HCT116 (cell line): ENCODE measurements at regions not wholly inside any gene's neighbourhood (a gene's known extent, or its start where the extent isn't known, plus 50 kb on each side); places are given as distances from the start of the nearest gene placed in this dataset.
"Not testable (repeated sequence)": the region's sequence is repeated elsewhere in the genome, so short reads cannot be mapped to it uniquely, and the experiment has no call there.

Experiments used
- ATAC-seq: fragments of 200-7000 bp; cut with Tn5 transposase; 2 replicates; pipeline ENCODE4 v1.9.1; 2020; ENCODE audit warnings: mild to moderate bottlenecking, moderate library complexity
- BruUV-seq: library from RNA; stranded (reverse); fragments of 400-500 nt; replicated peaks from 2 replicates; lab custom pipeline; 2021; lab: Mats Ljungman, UMichigan
- CTCF ChIA-PET: fragments of 300-600 bp; sonication (Branson Sonifier 250); formaldehyde crosslinking; loops from one replicate; lab custom pipeline; 2021; ENCODE audit warnings: antibody characterized with exemption; lab: Charles Lee
- POLR2A ChIA-PET: fragments of 300-600, 350-600 bp; sonication (Branson Sonifier 250); formaldehyde crosslinking; loops from one replicate; lab custom pipeline; 2021; ENCODE audit warnings: antibody characterized with exemption; lab: Charles Lee
- RAD21 ChIA-PET, 2 experiments: fragments of 300-600 bp; sonication (Branson Sonifier 250); formaldehyde crosslinking; loops; one replicate each; lab custom pipeline; 2023; ENCODE audit warnings: low total read pairs in 2 of 2; ENCODE audit not compliant: uncharacterized antibody in 2 of 2, unreplicated experiment in 2 of 2, low non-redundant PET in 1 of 2; lab: Charles Lee
- DNase-seq: peaks from one replicate; pipeline ENCODE4 v3.0.0-alpha.2; 2010; ENCODE audit warnings: low read depth, low spot score
- H2AFZ ChIP-seq: fragments of 200-600 bp; shearing (Covaris generic), sonication (generic); 2 replicates; pipeline ENCODE4 v1.6.1; 2017; ENCODE audit warnings: low read depth, mixed run types, mixed read lengths, antibody characterized with exemption, low read length; ENCODE audit not compliant: poor library complexity, severe bottlenecking
- H3K27ac ChIP-seq: 2 replicates; pipeline ENCODE4 v1.5.1; 2012; ENCODE audit warnings: low read depth, low read length
- H3K27me3 ChIP-seq: fragments of 200-600 bp; sonication (generic); 2 replicates; pipeline ENCODE4 v1.6.1; 2016; ENCODE audit warnings: mixed run types, low read length, mixed read lengths; ENCODE audit not compliant: insufficient read depth
- H3K36me3 ChIP-seq, 2 experiments: fragments of 200-500 bp in 1 of 2; fragments of 200-600 bp in 1 of 2; sonication (Bioruptor generic) in 1 of 2; sonication (generic) in 1 of 2; 2 replicates each; pipeline versions ENCODE4 v1.5.1 to v1.6.1; 2014 to 2016; ENCODE audit warnings: low read length in 2 of 2, inconsistent platforms in 1 of 2, mixed read lengths in 1 of 2, mixed run types in 1 of 2; ENCODE audit not compliant: insufficient read depth in 2 of 2, control insufficient read depth in 1 of 2
- H3K4me1 ChIP-seq, 2 experiments: fragments of 200-600 bp in 1 of 2; sonication (generic) in 1 of 2; 2 replicates each; pipeline versions ENCODE4 v1.5.1 to v1.6.1; 2012 to 2017; ENCODE audit warnings: low read length in 2 of 2, inconsistent platforms in 1 of 2, mild to moderate bottlenecking in 1 of 2, mixed read lengths in 1 of 2, mixed run types in 1 of 2, moderate library complexity in 1 of 2; ENCODE audit not compliant: insufficient read depth in 2 of 2, control insufficient read depth in 1 of 2
- H3K4me2 ChIP-seq: fragments of 200-600 bp; sonication (generic); 2 replicates; pipeline ENCODE4 v1.6.1; 2017; ENCODE audit warnings: mixed run types, low read length, mixed read lengths
- H3K4me3 ChIP-seq, 2 experiments: fragments of 200-600 bp in 1 of 2; sonication (generic) in 1 of 2; replicated peaks in 1 of 2; 2 replicates each; pipeline ENCODE4 v1.5.1; 2011 to 2016; ENCODE audit warnings: low read length in 2 of 2, control low read depth in 1 of 2, low read depth in 1 of 2, mild to moderate bottlenecking in 1 of 2, mixed read lengths in 1 of 2, mixed run types in 1 of 2
- H3K79me2 ChIP-seq: fragments of 200-600 bp; sonication (generic); 2 replicates; pipeline ENCODE4 v1.6.1; 2017; ENCODE audit warnings: mild to moderate bottlenecking, mixed run types, low read length, moderate library complexity, mixed read lengths; ENCODE audit not compliant: insufficient read depth
- H3K9ac ChIP-seq: fragments of 200-600 bp; sonication (generic); 2 replicates; pipeline ENCODE4 v1.6.1; 2016; ENCODE audit warnings: low read length, mixed read lengths
- H3K9me2 ChIP-seq: fragments of 200-600 bp; sonication (generic), shearing (Covaris generic); 2 replicates; pipeline ENCODE4 v1.6.1; 2017; ENCODE audit warnings: mixed run types, mild to moderate bottlenecking, moderate library complexity; ENCODE audit not compliant: insufficient read depth
- H3K9me3 ChIP-seq, 2 experiments: fragments of 200-500 bp in 1 of 2; fragments of 200-600 bp in 1 of 2; sonication (Bioruptor generic) in 1 of 2; sonication (generic) in 1 of 2; 2 replicates each; pipeline ENCODE4 v1.6.1; 2014 to 2017; ENCODE audit warnings: low read length in 2 of 2, mixed read lengths in 2 of 2, inconsistent platforms in 1 of 2, low read depth in 1 of 2, mild to moderate bottlenecking in 1 of 2, mixed run types in 1 of 2, moderate library complexity in 1 of 2; ENCODE audit not compliant: control insufficient read depth in 1 of 2, insufficient read depth in 1 of 2
- H4K20me1 ChIP-seq: fragments of 200-600 bp; sonication (generic), shearing (Covaris generic); 2 replicates; pipeline ENCODE4 v1.6.1; 2017; ENCODE audit warnings: mixed run types, mild to moderate bottlenecking, moderate library complexity; ENCODE audit not compliant: insufficient read depth
- EZH2phosphoT487 ChIP-seq: fragments of 200-600 bp; IDR thresholded peaks from 2 replicates; pipeline ENCODE4 v1.6.1; 2018; ENCODE audit warnings: antibody characterized with exemption, borderline replicate concordance
- ZBTB33 ChIP-seq: IDR thresholded peaks from 2 replicates; pipeline ENCODE4 v1.6.1; 2011; ENCODE audit warnings: mild to moderate bottlenecking, low read length, moderate library complexity; ENCODE audit not compliant: insufficient replicate concordance; ENCODE audit errors: extremely low read depth
- intact Hi-C: fragments of 100-400 bp; cut with micrococcal nuclease; formaldehyde crosslinking; loops from 2 replicates; pipeline ENCODE4 v1.10.0; 2022

GRCh38 chr10:21379143-21379542 is 146.3 kb downstream of the SKIDA1 start (continued):
- no peak for TF ChIP-seq EZH2phosphoT487
- no peak for TF ChIP-seq ZBTB33

DNA sequence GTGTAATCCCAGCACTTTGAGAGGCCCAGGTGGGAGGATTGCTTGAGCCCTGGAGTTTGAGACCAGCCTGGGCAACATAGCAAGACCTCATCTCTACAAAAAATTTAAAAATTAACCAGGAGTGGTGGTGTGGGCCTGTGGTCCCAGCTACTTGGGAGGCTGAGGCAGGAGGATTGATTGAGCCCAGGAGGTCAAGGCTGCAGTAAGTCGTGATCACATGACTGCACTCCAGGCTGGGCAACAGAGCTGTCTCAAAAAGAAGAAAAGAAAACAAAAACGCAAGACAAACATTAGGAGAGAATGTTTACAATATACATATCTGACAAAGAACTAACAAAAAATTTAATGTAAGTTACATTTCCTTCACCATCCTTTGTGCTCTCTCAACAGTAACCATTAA is 150.2 kb downstream of the SKIDA1 start:
- H3K4me1 ChIP-seq: peaks cover 13 to 14% of the 10 kb centered on the region in 2 experiments
- H3K27ac ChIP-seq, CTCF ChIA-PET, intact Hi-C loops, DNase-seq, ATAC-seq, H3K9me2 ChIP-seq, H3K9ac ChIP-seq, H3K36me3 ChIP-seq, H2AFZ ChIP-seq, H3K4me3 ChIP-seq, H4K20me1 ChIP-seq, BruUV-seq, H3K4me2 ChIP-seq, RAD21 ChIA-PET, H3K27me3 ChIP-seq, POLR2A ChIA-PET, H3K79me2 ChIP-seq, H3K9me3 ChIP-seq: not testable (repeated sequence)

- H3K79me2 ChIP-seq, intact Hi-C loops, H3K36me3 ChIP-seq, H3K27ac ChIP-seq, H4K20me1 ChIP-seq, ATAC-seq, H2AFZ ChIP-seq, BruUV-seq, DNase-seq, H3K9me3 ChIP-seq, H3K4me3 ChIP-seq, H3K27me3 ChIP-seq, H3K9ac ChIP-seq, H3K4me2 ChIP-seq, H3K9me2 ChIP-seq, CTCF ChIA-PET: not testable (repeated sequence)
- H3K4me1 ChIP-seq: peaks cover 13 to 20% of the 10 kb centered on the region in 2 experiments
- ChIA-PET RAD21 (interaction anchor here in 1 of 2 experiments (1.0 kb wide), 1 partner anchor 95 kb away, joined by 3 read pairs; no protein-coding TSS in a partner anchor), POLR2A (interaction anchor here (1.0 kb wide), 1 partner anchor 9 kb away, joined by 3 read pairs; no protein-coding TSS in a partner anchor)
These were observed 151.6 kb downstream of the SKIDA1 start for GRCh38 chr10:21373881-21374280.
